HEK293T (cell line): ENCODE measurements at regions not wholly inside any gene's neighbourhood (a gene's known extent, or its start where the extent isn't known, plus 50 kb on each side); places are given as distances from the start of the nearest gene placed in this dataset.

Source experiments
- CTCF ChIA-PET: fragments of 350-600 bp; formaldehyde crosslinking; extraction: SDS; loops from one replicate; lab custom pipeline; 2021; ENCODE audit warnings: antibody characterized with exemption, inconsistent platforms; lab: Yijun Ruan, JAX
- POLR2A ChIA-PET: fragments of 350-600 bp; formaldehyde crosslinking; extraction: SDS; loops from one replicate; lab custom pipeline; 2020; ENCODE audit warnings: antibody characterized with exemption, inconsistent platforms; lab: Yijun Ruan, JAX
- DNase-seq: peaks from one replicate; pipeline ENCODE4 v3.0.0; 2012; ENCODE audit warnings: mixed read lengths; ENCODE audit errors: extremely low spot score
- ARNT ChIP-seq: fragments of 450-650 bp; IDR thresholded peaks from 2 replicates; pipeline ENCODE4 v1.6.1; 2017; ENCODE audit warnings: mild to moderate bottlenecking
- BHLHE40 ChIP-seq: fragments of 450-650 bp; IDR thresholded peaks from 2 replicates; pipeline ENCODE4 v1.6.1; 2016; ENCODE audit warnings: mild to moderate bottlenecking, moderate library complexity, borderline replicate concordance
- CTBP1 ChIP-seq: fragments of 450-650 bp; IDR thresholded peaks from 2 replicates; pipeline ENCODE4 v1.6.1; 2016; ENCODE audit warnings: borderline replicate concordance
- ELF4 ChIP-seq: fragments of 450-650 bp; IDR thresholded peaks from 2 replicates; pipeline ENCODE4 v1.6.1; 2017; ENCODE audit warnings: antibody characterized with exemption
- FOXA1 ChIP-seq: fragments of 450-650 bp; IDR thresholded peaks from 2 replicates; pipeline ENCODE4 v1.6.1; 2016; ENCODE audit warnings: mild to moderate bottlenecking
- FOXK2 ChIP-seq: fragments of 450-650 bp; IDR thresholded peaks from 2 replicates; pipeline ENCODE4 v1.6.1; 2016; ENCODE audit warnings: mild to moderate bottlenecking
- FOXM1 ChIP-seq: fragments of 450-650 bp; IDR thresholded peaks from 2 replicates; pipeline ENCODE4 v1.6.1; 2017; ENCODE audit warnings: mild to moderate bottlenecking, borderline replicate concordance
- HDGF ChIP-seq: fragments of 450-650 bp; IDR thresholded peaks from 2 replicates; pipeline ENCODE4 v1.6.1; 2017; ENCODE audit warnings: antibody characterized with exemption, borderline replicate concordance
- L3MBTL2 ChIP-seq: fragments of 450-650 bp; conservative IDR thresholded peaks from 2 replicates; pipeline ENCODE4 v1.6.1; 2016; ENCODE audit warnings: mild to moderate bottlenecking
- LEF1 ChIP-seq: fragments of 450-650 bp; IDR thresholded peaks from 2 replicates; pipeline ENCODE4 v1.6.1; 2017; ENCODE audit warnings: mild to moderate bottlenecking, borderline replicate concordance
- NFRKB ChIP-seq: fragments of 450-650 bp; IDR thresholded peaks from 2 replicates; pipeline ENCODE4 v1.6.1; 2016; ENCODE audit warnings: mild to moderate bottlenecking, moderate library complexity
- PKNOX1 ChIP-seq: fragments of 450-650 bp; IDR thresholded peaks from 2 replicates; pipeline ENCODE4 v1.6.1; 2016
- SP1 ChIP-seq: fragments of 450-650 bp; IDR thresholded peaks from 2 replicates; pipeline ENCODE4 v1.6.1; 2017
- SUZ12 ChIP-seq: fragments of 450-650 bp; IDR thresholded peaks from 2 replicates; pipeline ENCODE4 v1.6.1; 2016; ENCODE audit warnings: mild to moderate bottlenecking
- TARDBP ChIP-seq: fragments of 450-650 bp; IDR thresholded peaks from 2 replicates; pipeline ENCODE4 v1.6.1; 2016
- ZNF384 ChIP-seq: fragments of 450-650 bp; IDR thresholded peaks from 2 replicates; pipeline ENCODE4 v1.6.1; 2016

GRCh38 chr6:119960456-119960855 lies 610.9 kb upstream of the MAN1A1 start:
- POLR2A ChIA-PET = no interaction called here

GRCh38 chr6:119960036-119960435 lies 610.5 kb upstream of the MAN1A1 start:
- no peak for TF ChIP-seq NFRKB
- no peak for TF ChIP-seq SUZ12
- no peak for TF ChIP-seq HDGF
- no peak for TF ChIP-seq BHLHE40
- no peak for TF ChIP-seq LEF1
- TF ChIP-seq ZNF384 = no peak
- no peak for TF ChIP-seq CTBP1
- TF ChIP-seq PKNOX1 = no peak
- TF ChIP-seq TARDBP = no peak
- TF ChIP-seq SP1 = no peak
- TF ChIP-seq L3MBTL2 = no peak
- TF ChIP-seq ARNT = no peak
- TF ChIP-seq ELF4 = no peak
- no peak for TF ChIP-seq FOXK2
- TF ChIP-seq FOXM1 = no peak
- TF ChIP-seq FOXA1 = no peak
- CTCF ChIA-PET = no interaction called here
- no peak for DNase-seq
- POLR2A ChIA-PET = no interaction called here

More at GRCh38 chr6:119960456-119960855, 610.9 kb upstream of the MAN1A1 start:
- TF ChIP-seq TARDBP (no peak), ZNF384 (no peak), L3MBTL2 (no peak), CTBP1 (no peak), HDGF (no peak), FOXA1 (no peak), FOXK2 (no peak), FOXM1 (no peak), ELF4 (no peak), SP1 (no peak)
- CTCF ChIA-PET = no interaction called here
- DNase-seq = no peak

GRCh38 chr6:119957195-119957594 lies 607.6 kb upstream of the MAN1A1 start:
- TF ChIP-seq L3MBTL2 (no peak), LEF1 (no peak), FOXA1 (no peak), ARNT (no peak), BHLHE40 (no peak)
- DNase-seq = no peak
- POLR2A ChIA-PET = no interaction called here
- CTCF ChIA-PET = no interaction called here

GRCh38 chr6:119952696-119953095 lies 603.1 kb upstream of the MAN1A1 start:
- no peak for DNase-seq
- POLR2A ChIA-PET = no interaction called here
- TF ChIP-seq ZNF384 = no peak
- no peak for TF ChIP-seq FOXM1
- no peak for TF ChIP-seq FOXK2
- TF ChIP-seq HDGF = no peak
- TF ChIP-seq L3MBTL2 = no peak
- no peak for TF ChIP-seq FOXA1
- TF ChIP-seq NFRKB = no peak
- TF ChIP-seq SP1 = no peak
- no peak for TF ChIP-seq PKNOX1
- CTCF ChIA-PET = no interaction called here

- ChIA-PET CTCF (no interaction called here), POLR2A (no interaction called here)
- DNase-seq = no peak
- no peak for TF ChIP-seq ARNT
- TF ChIP-seq L3MBTL2 = no peak
- no peak for TF ChIP-seq SP1
- no peak for TF ChIP-seq LEF1
- no peak for TF ChIP-seq SUZ12
- TF ChIP-seq HDGF = no peak
- no peak for TF ChIP-seq ZNF384
- no peak for TF ChIP-seq PKNOX1
- no peak for TF ChIP-seq TARDBP
These were observed 601.1 kb upstream of the MAN1A1 start for GRCh38 chr6:119950681-119951080.

GRCh38 chr6:119942078-119942752 lies 592.7 kb upstream of the MAN1A1 start:
- no peak for TF ChIP-seq ZNF384
- no peak for TF ChIP-seq CTBP1
- TF ChIP-seq BHLHE40 = no peak
- no peak for TF ChIP-seq ELF4
- TF ChIP-seq FOXM1 = no peak
- no peak for TF ChIP-seq SUZ12
- no peak for TF ChIP-seq NFRKB
- no peak for TF ChIP-seq ARNT
- no peak for TF ChIP-seq TARDBP
- no peak for TF ChIP-seq SP1
- CTCF ChIA-PET = no interaction called here
- no peak for DNase-seq
- POLR2A ChIA-PET = no interaction called here

- POLR2A ChIA-PET = no interaction called here
- CTCF ChIA-PET = no interaction called here
- no peak for DNase-seq
- no peak for TF ChIP-seq BHLHE40
- TF ChIP-seq FOXK2 = no peak
- TF ChIP-seq CTBP1 = no peak
- TF ChIP-seq SP1 = no peak
- no peak for TF ChIP-seq FOXA1
- no peak for TF ChIP-seq TARDBP
- no peak for TF ChIP-seq SUZ12
- TF ChIP-seq PKNOX1 = no peak
- no peak for TF ChIP-seq ARNT
- no peak for TF ChIP-seq NFRKB
- TF ChIP-seq L3MBTL2 = no peak
- TF ChIP-seq LEF1 = no peak
These were observed 589.2 kb upstream of the MAN1A1 start for GRCh38 chr6:119938752-119939151.
